Karpas-422 (cell line): ENCODE measurements at regions not wholly inside any gene's neighbourhood (a gene's known extent, or its start where the extent isn't known, plus 50 kb on each side); places are given as distances from the start of the nearest gene placed in this dataset.
"Not testable (repeated sequence)": the region's sequence is repeated elsewhere in the genome, so short reads cannot be mapped to it uniquely, and the experiment has no call there.

Source experiments
- DNase-seq: peaks from one replicate; pipeline ENCODE4 v3.0.0-alpha.2; 2015
- H2AFZ ChIP-seq: fragments of 200-600 bp; sonication (generic); 2 replicates; pipeline ENCODE4 v1.6.1; 2014; ENCODE audit warnings: antibody characterized with exemption, low read length, mixed read lengths
- H3K27ac ChIP-seq: fragments of 200-600 bp; sonication (generic); 2 replicates; pipeline ENCODE4 v1.5.1; 2014; ENCODE audit warnings: mild to moderate bottlenecking, low read length, moderate library complexity
- H3K27me3 ChIP-seq: fragments of 200-600 bp; sonication (generic); 2 replicates; pipeline ENCODE4 v1.6.1; 2014; ENCODE audit warnings: low read length, mixed read lengths
- H3K36me3 ChIP-seq: fragments of 200-600 bp; sonication (generic); 2 replicates; pipeline ENCODE4 v1.6.1; 2014; ENCODE audit warnings: low read length, mixed read lengths; ENCODE audit not compliant: insufficient read depth
- H3K4me1 ChIP-seq: fragments of 200-600 bp; sonication (generic); 2 replicates; pipeline ENCODE4 v1.6.1; 2014; ENCODE audit warnings: mild to moderate bottlenecking, low read length, mixed read lengths
- H3K4me2 ChIP-seq: fragments of 200-600 bp; sonication (generic); 2 replicates; pipeline ENCODE4 v1.6.1; 2014; ENCODE audit warnings: low read length, low read depth, mild to moderate bottlenecking; ENCODE audit not compliant: poor library complexity, severe bottlenecking
- H3K4me3 ChIP-seq: fragments of 200-600 bp; sonication (generic); 2 replicates; pipeline ENCODE4 v1.5.1; 2014; ENCODE audit warnings: mild to moderate bottlenecking, antibody characterized with exemption, low read length, mixed read lengths
- H3K79me2 ChIP-seq: fragments of 200-600 bp; sonication (generic); 2 replicates; pipeline ENCODE4 v1.6.1; 2014; ENCODE audit warnings: mild to moderate bottlenecking, low read length, mixed read lengths
- H3K9ac ChIP-seq: fragments of 200-600 bp; sonication (generic); 2 replicates; pipeline ENCODE4 v1.6.0; 2014; ENCODE audit warnings: low read length
- H3K9me2 ChIP-seq: fragments of 200-600 bp; sonication (generic), shearing (Covaris generic); replicated peaks from 2 replicates; pipeline ENCODE4 v1.6.0; 2014; ENCODE audit warnings: mild to moderate bottlenecking, low read length, moderate library complexity; ENCODE audit not compliant: insufficient read depth
- H3K9me3 ChIP-seq: fragments of 300-700, 200-600 bp; sonication (generic); 2 replicates; pipeline ENCODE4 v1.6.1; 2014; ENCODE audit warnings: low read length, mixed read lengths
- H4K20me1 ChIP-seq: fragments of 200-600 bp; sonication (generic); 2 replicates; pipeline ENCODE4 v1.6.1; 2014; ENCODE audit warnings: mild to moderate bottlenecking, antibody characterized with exemption, low read length, low read depth; ENCODE audit not compliant: insufficient read depth

DNA sequence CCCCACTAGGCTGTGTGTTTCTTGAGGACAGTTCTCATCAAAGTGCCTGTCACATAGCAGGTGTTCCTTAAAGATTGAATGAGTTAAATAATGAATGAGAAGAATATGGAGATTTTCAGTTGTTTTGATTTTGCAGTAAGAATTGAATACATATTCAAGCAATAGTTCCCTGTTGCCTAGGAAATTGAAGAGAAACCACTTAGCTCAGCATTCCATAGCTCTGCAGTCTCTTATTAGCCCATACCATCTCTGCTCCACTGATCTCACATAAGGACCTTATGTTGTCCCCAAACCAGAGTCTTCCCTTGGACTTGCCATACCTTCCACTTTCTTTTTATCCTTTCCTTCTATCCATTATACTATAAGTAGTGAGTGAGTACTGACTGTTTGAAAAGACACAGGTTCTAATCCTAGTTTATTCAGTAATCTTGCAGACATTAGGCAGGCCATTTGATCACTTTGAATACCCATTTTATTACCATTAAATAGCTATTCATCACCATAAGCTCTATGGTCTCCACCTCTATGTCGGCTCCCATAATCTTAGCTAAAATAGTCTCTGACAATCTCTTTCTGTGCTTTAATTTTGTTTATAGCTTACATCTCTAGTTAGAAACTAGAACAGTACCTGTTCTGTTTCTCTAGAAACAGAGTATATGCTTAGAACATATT is 1059.6 kb upstream of the SLIT2 start:
- H2AFZ ChIP-seq: no peak overlapping the region
- H3K27ac ChIP-seq: no peak overlapping the region
- no peaks in the 10 kb centered on the region for H4K20me1 ChIP-seq
- H3K4me2 ChIP-seq: no peak overlapping the region
- no peak overlapping the region for H3K4me3 ChIP-seq
- H3K36me3 ChIP-seq: no peaks in the 10 kb centered on the region
- H3K79me2 ChIP-seq: no peaks in the 10 kb centered on the region
- peaks cover 21% of the 10 kb centered on the region for H3K9me3 ChIP-seq
- no peaks in the 10 kb centered on the region for H3K4me1 ChIP-seq
- H3K9ac ChIP-seq: no peak overlapping the region
- H3K27me3 ChIP-seq: no peaks in the 10 kb centered on the region
- no peaks in the 10 kb centered on the region for H3K9me2 ChIP-seq
- DNase-seq: no peak

DNA sequence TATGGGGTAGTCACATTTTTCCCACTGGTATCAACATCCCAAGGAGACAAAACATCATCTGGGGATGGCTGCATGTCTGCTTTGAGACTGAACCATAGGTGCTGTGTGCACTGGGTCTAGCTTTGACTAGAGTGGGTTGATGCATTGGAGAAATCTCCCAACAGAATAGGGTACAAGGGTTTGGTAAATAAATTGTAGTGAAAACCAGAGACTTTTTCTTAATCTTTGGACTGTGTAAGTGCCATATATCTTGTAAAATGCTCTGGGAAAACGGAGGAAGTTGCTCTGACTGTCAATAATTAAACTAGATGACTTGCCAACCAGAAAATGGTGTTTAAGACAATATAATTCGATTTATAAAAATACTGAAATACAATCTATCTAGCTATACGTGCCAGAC is 1064.0 kb upstream of the SLIT2 start:
- Histone ChIP-seq H3K27me3 (no peaks in the 10 kb centered on the region), H3K27ac (no peak overlapping the region), H3K9me3 (peaks cover 16% of the 10 kb centered on the region), H4K20me1 (no peaks in the 10 kb centered on the region), H3K36me3 (no peaks in the 10 kb centered on the region), H2AFZ (no peak overlapping the region), H3K9ac (no peak overlapping the region), H3K4me1 (no peaks in the 10 kb centered on the region), H3K9me2 (no peaks in the 10 kb centered on the region), H3K79me2 (no peaks in the 10 kb centered on the region), H3K4me3 (no peak overlapping the region), H3K4me2 (no peak overlapping the region)
- no peak for DNase-seq

DNA sequence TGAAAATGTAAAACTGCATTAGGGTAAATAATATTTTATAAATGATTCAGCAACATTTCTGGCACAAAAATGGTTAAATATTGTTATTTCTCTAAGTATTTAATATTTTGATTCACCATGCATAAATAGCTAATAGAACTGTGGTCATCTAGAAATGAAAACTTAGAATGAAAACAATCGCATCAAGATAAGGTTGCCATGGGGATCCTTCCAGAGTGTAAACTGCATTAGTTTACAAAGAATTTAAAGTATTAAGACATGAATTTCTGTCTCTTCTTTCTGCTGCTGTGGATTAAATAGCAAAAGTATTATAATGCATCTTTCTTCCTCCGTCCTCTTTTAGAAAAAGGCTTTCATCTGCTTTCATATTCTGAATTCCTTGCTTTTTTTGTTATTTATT is 1064.6 kb upstream of the SLIT2 start:
- no peaks in the 10 kb centered on the region for H3K79me2 ChIP-seq
- no peak overlapping the region for H3K9ac ChIP-seq
- H3K9me2 ChIP-seq: no peaks in the 10 kb centered on the region
- H3K4me1 ChIP-seq: no peaks in the 10 kb centered on the region
- no peaks in the 10 kb centered on the region for H3K27me3 ChIP-seq
- H3K27ac ChIP-seq: no peak overlapping the region
- H3K36me3 ChIP-seq: no peaks in the 10 kb centered on the region
- DNase-seq: no peak
- H4K20me1 ChIP-seq: no peaks in the 10 kb centered on the region
- H3K9me3 ChIP-seq: peaks cover 16% of the 10 kb centered on the region
- no peak overlapping the region for H2AFZ ChIP-seq
- H3K4me2 ChIP-seq: no peak overlapping the region
- H3K4me3 ChIP-seq: no peak overlapping the region

DNA sequence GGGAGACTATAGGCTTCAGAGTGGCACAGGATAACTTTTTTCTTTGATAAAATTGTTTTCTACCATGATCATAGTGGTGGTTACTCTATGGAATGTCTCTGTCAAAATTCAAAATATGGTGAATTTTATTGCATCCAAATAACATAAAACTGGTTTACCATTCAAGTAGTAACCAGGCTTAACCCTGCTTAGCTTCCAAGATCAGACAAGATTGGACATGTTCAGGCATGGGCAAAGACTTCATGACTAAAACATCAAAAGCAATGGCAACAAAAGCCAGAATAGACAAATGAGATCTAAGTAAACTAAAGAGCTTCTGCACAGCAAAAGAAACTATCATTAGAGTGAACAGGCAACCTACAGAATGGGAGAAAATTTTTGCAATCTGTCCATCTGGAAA is 1070.1 kb upstream of the SLIT2 start:
- H3K4me1 ChIP-seq, H3K27ac ChIP-seq, H3K36me3 ChIP-seq, H3K4me3 ChIP-seq, H3K79me2 ChIP-seq, H3K9ac ChIP-seq, H2AFZ ChIP-seq, DNase-seq, H3K9me2 ChIP-seq, H4K20me1 ChIP-seq, H3K27me3 ChIP-seq, H3K4me2 ChIP-seq: not testable (repeated sequence)
- peaks cover 34% of the 10 kb centered on the region for H3K9me3 ChIP-seq

DNA sequence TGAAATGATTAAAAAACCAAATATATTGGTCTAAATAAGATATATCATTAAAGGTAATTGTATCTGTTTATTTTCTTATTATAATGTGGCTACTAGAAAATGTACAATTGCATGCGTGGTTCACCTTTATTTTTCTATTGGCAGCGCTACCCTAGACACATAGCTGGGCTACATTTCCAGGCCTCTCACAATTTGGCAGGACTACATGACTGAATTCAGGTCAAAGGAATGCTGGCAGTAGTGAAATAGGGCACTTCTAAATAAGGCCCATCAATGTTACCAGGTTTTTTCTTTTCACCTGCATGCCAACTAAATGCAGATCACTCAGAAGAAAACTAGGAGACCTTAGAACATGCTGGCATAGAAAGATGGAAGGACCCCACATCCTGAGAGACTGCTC is 1072.9 kb upstream of the SLIT2 start:
- H3K9me3 ChIP-seq: peaks cover 43% of the 10 kb centered on the region
- no peak overlapping the region for H3K4me2 ChIP-seq
- no peaks in the 10 kb centered on the region for H4K20me1 ChIP-seq
- DNase-seq: no peak
- H3K4me1 ChIP-seq: no peaks in the 10 kb centered on the region
- no peak overlapping the region for H3K9ac ChIP-seq
- H3K36me3 ChIP-seq: no peaks in the 10 kb centered on the region
- no peak overlapping the region for H3K4me3 ChIP-seq
- no peaks in the 10 kb centered on the region for H3K79me2 ChIP-seq
- no peak overlapping the region for H2AFZ ChIP-seq
- H3K27ac ChIP-seq: no peak overlapping the region
- no peaks in the 10 kb centered on the region for H3K9me2 ChIP-seq
- H3K27me3 ChIP-seq: no peaks in the 10 kb centered on the region

DNA sequence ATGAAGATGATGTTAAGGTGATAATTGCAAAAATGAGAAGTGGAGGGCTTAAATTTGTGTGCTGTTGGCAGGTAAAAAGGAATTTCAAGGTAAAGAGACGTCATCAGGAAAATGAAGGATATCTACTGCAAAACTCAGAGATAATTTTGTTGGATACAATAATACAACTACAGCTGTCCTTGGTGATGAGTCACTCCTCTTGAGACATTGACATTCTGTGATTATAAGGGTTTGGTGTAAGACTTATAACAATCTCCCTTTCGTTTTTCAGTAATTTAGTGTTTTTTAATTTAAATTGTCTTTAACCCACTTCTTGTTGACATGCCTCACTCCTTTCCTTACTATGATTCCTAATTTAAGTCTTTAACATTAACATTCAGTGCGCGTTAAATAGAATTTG is 1074.1 kb upstream of the SLIT2 start:
- peaks cover 47% of the 10 kb centered on the region for H3K9me3 ChIP-seq
- no peak for DNase-seq
- no peak overlapping the region for H3K9ac ChIP-seq

DNA sequence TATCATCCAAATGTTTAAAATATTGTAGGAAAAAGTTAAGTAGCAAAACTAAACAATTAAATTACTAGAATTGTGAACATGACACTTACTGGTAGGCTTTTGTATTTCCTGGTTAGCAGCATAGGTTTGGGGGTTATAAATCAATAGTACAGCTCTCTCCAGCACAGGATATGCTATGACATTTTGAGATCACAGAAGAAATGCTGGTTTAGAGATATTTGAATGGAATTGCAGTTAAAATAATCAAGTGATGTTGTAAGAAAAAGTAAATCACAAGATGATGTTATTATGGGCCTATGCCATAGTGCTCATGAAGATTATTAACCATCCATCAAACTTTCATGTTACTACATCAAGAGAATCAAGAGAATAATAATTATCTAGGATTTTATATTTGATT is 1079.9 kb upstream of the SLIT2 start:
- no peaks in the 10 kb centered on the region for H3K4me1 ChIP-seq
- H2AFZ ChIP-seq: no peak overlapping the region

More for the DNA sequence above, 1074.1 kb upstream of the SLIT2 start:
- Histone ChIP-seq H2AFZ (no peak overlapping the region), H3K27me3 (no peaks in the 10 kb centered on the region), H3K4me3 (no peak overlapping the region), H3K36me3 (no peaks in the 10 kb centered on the region), H3K4me2 (no peak overlapping the region), H3K79me2 (no peaks in the 10 kb centered on the region), H4K20me1 (no peaks in the 10 kb centered on the region), H3K27ac (no peak overlapping the region), H3K4me1 (no peaks in the 10 kb centered on the region), H3K9me2 (no peaks in the 10 kb centered on the region)

DNA sequence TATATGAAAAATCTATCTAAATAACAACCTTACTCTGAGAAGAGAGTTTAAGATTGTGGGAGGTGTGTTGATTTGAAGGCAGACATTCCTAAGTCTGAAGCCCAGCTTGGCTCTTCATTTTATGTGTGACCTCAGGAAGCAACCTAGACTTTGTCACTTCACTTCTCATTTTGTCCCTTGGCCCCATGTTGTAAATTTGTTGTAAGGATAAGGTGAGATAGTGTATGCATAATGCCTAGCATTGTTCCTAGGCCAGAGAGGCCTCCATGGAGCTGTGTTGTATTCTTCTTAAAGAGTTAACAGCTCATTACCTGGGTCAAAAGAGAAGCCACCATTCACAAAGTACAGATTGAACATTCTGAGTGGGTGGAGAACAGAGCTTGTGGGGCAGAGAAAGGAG is 1084.4 kb upstream of the SLIT2 start:
- Histone ChIP-seq H4K20me1 (no peaks in the 10 kb centered on the region), H2AFZ (no peak overlapping the region), H3K27ac (no peak overlapping the region), H3K9ac (no peak overlapping the region), H3K36me3 (no peaks in the 10 kb centered on the region), H3K4me3 (no peak overlapping the region), H3K4me1 (no peaks in the 10 kb centered on the region), H3K9me3 (peaks cover 13% of the 10 kb centered on the region), H3K9me2 (no peaks in the 10 kb centered on the region), H3K27me3 (no peaks in the 10 kb centered on the region), H3K79me2 (no peaks in the 10 kb centered on the region), H3K4me2 (no peak overlapping the region)
- DNase-seq: no peak

More for the DNA sequence above, 1079.9 kb upstream of the SLIT2 start:
- H3K36me3 ChIP-seq: no peaks in the 10 kb centered on the region
- no peaks in the 10 kb centered on the region for H4K20me1 ChIP-seq
- no peak overlapping the region for H3K4me2 ChIP-seq
- no peak for DNase-seq
- H3K9me3 ChIP-seq: peaks cover 25% of the 10 kb centered on the region
- no peak overlapping the region for H3K9ac ChIP-seq
- no peak overlapping the region for H3K4me3 ChIP-seq
- no peaks in the 10 kb centered on the region for H3K9me2 ChIP-seq
- H3K79me2 ChIP-seq: no peaks in the 10 kb centered on the region
- H3K27me3 ChIP-seq: no peaks in the 10 kb centered on the region
- no peak overlapping the region for H3K27ac ChIP-seq

DNA sequence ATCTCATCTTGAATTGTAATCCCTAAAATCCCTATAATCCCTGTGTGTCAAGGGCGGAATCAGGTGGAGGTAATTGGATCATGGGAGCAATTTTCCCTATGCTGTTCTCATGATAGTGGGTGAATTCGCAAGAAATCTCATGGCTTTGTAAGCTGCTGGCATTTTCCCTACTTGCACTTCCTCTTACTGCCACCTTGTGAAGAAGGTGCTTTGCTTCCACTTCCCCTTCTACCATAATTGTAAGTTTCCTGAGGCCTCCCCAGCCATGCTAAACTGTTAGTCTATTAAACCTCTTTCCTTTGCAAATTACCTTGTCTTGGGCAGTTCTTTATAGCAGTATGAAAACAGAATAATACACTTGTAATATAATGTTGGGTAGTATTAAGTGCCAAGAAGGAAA is 1087.4 kb upstream of the SLIT2 start:
- Histone ChIP-seq H3K9me3 (peaks cover 22% of the 10 kb centered on the region), H3K9ac (no peak overlapping the region), H3K27ac (no peak overlapping the region), H4K20me1 (no peaks in the 10 kb centered on the region), H3K4me3 (no peak overlapping the region), H3K4me2 (no peak overlapping the region), H3K79me2 (no peaks in the 10 kb centered on the region), H3K27me3 (no peaks in the 10 kb centered on the region), H3K36me3 (no peaks in the 10 kb centered on the region), H3K4me1 (no peaks in the 10 kb centered on the region), H2AFZ (no peak overlapping the region), H3K9me2 (no peaks in the 10 kb centered on the region)
- peak; percentile 50 for DNase-seq
